Amygdala (tissue), 56 donors: ENCODE measurements at regions not wholly inside any gene's neighbourhood (a gene's known extent, or its start where the extent isn't known, plus 50 kb on each side); places are given as distances from the start of the nearest gene placed in this dataset.
"Not testable (repeated sequence)": the region's sequence is repeated elsewhere in the genome, so short reads cannot be mapped to it uniquely, and the experiment has no call there.

ENCODE experiments used
- DNase-seq, 56 donors: peaks; one replicate each; lab custom pipeline; 2025; lab: John Stamatoyannopoulos, UW

DNA sequence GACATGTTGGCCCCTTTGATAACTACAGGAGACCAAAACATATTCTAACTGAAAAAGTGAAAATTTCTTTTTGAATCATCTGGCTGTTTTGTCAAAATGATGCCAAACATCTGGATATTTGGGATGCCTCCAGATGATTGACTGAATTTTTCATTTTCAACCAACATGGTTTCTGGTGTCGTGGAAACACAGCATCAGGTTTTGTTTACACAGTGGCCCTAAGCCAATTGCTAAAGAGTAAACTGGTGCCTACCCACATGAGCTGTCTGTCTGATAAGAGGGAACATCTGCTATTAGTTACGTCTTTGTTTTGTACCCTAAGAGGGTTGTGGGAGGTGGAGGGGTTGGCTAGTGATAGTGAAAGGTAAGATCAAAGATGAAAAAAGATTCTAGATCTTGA is 204.8 kb downstream of the KCNK2 start:
- DNase-seq, result no peak

GRCh38 chr1:215290018-215290417 is 207.5 kb downstream of the KCNK2 start:
- no peak for DNase-seq

DNA sequence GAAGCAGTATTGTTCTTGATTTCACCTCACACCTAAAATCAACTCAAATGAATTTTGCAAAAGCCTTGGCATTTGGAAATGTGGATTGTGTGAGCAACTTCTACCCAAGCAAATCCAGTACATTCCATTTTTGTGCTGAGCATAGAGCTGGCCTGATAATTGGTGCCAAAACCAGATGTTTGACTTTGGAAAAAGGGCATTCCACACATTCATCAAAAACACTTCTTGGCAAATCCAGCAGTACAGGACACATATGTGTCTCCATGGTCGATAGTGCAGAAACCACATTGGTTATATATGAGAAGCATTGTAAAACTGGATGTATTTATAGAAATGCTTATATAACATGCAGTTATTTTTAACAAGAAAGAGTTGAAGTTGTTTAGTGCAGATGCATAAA is 210.4 kb downstream of the KCNK2 start:
- no peak for DNase-seq

DNA sequence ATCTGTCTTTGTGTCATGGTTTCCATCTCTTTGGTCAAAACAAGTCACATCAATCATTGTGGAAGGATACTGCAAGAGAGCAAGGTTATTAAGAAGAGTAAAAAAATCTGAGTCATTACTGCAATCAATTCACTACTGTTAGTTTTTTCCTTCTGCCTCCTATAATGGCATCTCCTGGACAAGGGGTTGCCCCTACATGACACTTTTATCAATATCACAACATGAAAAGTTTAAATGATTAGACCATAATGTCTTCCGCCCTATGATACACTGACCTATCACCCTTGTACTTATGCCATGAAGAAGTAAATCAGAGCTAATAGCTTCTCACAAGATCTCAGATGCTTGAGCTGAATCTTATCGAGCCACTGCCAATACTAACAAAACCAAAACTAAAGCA is 223.9 kb downstream of the KCNK2 start:
- DNase-seq, result no peak

DNA sequence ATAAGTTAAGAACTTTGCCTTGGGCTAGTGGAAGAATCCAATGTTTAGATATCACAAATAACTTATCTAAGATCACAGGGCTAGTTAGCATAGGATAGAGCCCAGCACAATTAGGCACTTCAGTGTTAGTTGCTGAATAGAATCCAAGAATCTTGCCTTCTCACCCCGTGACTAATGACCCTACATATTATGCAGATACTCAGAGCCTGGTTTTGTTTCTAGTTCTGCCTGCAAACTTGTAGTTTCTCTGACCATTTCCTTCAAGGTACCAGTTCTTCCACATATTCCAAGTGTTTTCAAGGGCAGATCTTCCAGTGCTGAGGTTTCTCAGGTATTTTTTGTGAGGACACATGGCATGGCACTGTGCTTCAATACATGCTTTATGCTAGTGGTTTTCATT is 239.3 kb downstream of the KCNK2 start:
- DNase-seq, result no peak

DNA sequence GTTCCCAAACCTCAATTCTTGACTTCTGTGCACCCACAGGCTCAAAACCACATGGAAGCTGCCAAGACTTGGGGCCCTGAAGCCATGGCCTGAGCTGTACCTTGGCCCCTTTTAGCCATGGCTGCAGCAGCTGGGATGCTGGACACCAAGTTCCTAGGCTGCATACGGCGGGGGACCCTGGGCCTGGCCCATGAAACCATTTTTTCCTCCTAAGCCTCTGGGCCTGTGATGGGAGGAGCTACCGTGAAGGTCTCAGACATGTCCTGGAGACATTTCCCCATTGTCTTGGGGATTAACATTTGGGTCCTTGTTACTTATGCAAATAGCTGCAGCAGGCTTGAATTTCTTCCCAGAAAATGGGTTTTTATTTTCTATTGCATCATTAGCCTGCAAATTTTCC is 241.5 kb downstream of the KCNK2 start:
- not testable (repeated sequence) for DNase-seq

DNA sequence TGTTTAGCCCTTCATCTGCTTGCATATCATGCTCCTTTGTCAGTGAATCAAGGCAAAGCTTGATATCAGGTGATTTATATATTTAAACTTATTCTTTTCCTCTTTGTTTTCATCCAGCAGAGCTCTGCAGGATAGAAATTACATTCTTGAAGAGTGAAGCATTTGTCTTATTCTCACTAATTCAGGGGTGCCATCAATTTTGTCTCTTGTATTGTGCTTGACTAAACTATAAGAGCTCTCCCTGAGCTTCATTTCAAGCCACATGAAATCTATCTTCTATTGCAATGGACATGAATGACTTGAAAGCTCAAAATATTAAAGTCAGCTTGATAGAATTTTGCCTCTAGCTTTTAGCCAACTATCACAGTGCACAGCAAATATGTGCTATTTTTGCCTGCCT is 236.7 kb upstream of the KCTD3 start:
- no peak for DNase-seq

DNA sequence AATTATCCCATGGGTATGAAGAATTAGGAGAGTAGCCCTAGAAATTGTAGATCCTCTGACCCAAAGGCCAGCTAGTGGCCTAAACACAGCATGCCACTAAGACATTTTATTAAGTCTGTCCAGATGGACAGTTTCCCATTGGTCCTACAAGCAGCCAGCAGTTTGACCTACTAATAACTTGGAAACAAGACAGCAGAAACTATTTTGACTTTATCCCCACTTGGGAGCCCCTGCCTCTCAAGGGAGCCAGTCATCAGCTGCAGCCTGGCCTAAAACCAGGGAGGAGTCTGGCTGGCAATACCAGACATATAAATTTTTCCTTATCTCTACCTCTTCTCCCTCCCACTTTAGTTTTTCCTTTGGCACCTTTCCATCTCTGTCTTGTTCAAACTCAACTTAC is 222.6 kb upstream of the KCTD3 start:
- no peak for DNase-seq

DNA sequence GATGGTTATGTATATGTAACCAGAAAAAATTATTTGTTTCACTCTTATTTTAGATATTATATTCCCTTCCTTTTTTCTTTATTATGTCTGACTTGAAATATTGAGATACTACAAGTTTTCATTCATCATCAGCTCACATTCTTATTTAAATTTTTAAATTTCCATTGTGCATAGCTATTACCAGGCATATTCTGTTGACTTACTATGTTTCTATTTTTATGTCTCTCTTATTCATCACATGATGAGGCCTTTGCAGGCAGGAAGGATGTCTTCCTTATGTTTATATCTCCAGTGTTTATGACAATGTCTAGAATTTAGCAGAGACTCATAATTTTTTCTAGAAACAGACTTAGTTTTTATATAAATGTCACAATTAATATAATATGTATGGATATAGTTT is 221.9 kb upstream of the KCTD3 start:
- DNase-seq, result no peak

DNA sequence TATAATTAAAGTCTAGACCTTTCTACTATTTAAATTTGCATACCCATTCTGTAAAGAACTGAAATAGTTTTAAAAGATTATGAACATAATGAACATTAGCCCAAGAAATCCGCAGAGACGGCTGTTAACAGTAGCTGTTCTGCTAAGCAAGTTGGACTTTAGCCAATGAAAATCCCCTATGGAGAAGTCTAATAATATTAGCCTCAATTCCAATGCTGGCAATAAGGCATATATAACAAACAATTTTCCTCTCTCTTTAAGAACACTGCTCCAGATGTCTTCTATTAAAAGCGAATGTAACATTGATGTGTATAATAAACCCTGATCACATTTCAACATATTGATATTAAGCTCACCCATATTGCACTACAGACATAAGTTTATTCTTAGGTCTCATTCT is 221.3 kb upstream of the KCTD3 start:
- DNase-seq, result no peak

- DNase-seq, result no peak
Observed at GRCh38 chr1:215357901-215358300, 209.2 kb upstream of the KCTD3 start.

DNA sequence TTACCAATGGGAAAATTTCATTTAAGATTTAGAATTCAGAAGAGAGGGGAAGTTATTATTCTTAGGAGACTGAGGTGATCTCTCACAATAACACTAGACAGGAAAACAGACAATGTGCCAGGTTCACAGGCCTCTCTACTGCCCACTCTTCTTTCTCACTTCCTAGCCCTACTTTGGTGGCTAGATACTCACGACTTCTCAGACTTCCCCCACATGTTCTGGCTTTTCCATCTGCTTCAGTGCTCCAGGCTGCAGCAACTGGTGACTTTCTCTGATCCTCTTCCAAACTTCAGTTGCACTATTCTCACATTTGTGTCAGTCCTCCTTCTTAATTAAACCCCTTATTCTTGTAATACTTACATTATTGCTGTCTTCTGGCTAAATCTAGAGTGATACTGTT is 208.7 kb upstream of the KCTD3 start:
- peak in 1 of 56 donors; percentile 3 for DNase-seq

DNA sequence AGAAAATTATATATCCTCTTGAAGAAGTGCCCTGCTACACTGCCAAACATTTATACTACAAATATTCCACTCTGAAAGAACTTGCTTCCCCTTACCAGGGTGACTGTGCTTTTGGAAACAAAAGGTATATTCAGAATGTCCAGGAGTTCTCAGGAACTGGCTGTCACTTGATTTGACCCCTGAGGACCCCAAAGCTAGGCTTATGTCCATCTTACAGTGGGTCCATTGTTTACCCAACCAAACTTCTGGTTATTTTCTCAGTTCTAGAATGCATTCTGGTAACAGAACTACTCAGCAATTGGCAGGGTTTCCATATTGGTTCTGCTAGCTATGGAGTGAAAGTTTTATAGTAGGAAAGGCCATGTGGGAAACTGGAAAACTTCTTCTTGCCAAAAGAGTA is 207.1 kb upstream of the KCTD3 start:
- no peak for DNase-seq

DNA sequence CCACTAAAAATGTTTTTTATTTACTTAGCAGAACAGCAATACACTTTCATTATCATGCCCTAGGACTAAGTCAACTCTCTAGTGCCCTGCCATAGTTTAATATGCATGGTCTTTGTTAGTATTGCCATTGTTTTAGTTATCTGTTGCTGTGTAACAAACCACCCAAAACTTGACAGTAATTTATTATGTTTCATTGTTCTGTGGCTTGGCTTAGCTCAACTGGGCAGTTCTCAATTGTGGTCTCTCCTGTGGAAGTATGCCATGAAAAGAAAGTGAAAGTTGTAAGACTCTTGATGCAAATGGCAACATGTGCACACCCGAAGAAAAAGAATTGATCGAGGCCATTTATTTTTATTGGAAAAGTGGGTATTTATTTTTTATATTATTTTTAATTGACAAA is 206.3 kb upstream of the KCTD3 start:
- no peak for DNase-seq

DNA sequence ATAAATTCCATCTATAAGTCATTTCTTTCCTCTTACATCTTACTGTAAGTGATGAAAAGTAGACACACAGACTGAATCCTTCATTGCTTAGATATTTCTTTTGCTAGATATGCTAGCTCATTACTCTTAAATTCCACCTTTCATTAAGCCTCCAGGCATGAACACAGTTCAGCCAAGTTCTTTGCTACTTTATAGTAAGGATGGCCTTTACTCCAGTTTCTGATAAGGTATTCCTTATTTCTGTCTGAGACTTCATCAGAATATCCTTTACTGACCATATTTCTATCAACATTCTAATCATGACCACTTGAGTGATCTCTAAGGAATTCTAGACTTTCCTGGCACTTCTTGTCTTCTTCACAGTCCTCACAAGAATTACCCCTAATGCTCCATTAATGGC is 191.7 kb upstream of the KCTD3 start:
- DNase-seq, result no peak

- DNase-seq, result no peak
Observed at GRCh38 chr1:215376544-215377264, 190.4 kb upstream of the KCTD3 start.

- no peak for DNase-seq
Observed at GRCh38 chr1:215377746-215378145, 189.4 kb upstream of the KCTD3 start.

GRCh38 chr1:215380566-215380965 is 186.5 kb upstream of the KCTD3 start:
- DNase-seq, result no peak

DNA sequence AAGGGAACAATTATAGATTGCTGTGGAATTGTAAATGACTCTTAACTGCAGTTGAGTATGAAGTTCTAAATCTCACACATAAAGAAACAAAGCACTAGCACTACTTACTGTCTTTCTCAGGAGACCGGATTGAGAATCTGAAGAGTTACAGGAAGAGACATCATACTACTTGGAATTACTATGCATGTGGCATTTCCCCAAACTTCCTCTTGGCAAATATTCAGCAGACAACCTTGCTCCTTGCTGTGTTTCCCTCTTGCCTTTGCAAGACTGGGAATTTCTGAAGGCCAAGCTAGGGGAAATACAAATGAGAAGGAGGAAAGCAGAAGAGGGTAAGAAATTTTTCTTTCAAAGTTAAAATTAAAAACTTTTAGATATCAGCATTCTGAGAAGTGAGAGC is 173.6 kb upstream of the KCTD3 start:
- no peak for DNase-seq

GRCh38 chr1:215394084-215394991 is 172.8 kb upstream of the KCTD3 start:
- DNase-seq, result no peak

DNA sequence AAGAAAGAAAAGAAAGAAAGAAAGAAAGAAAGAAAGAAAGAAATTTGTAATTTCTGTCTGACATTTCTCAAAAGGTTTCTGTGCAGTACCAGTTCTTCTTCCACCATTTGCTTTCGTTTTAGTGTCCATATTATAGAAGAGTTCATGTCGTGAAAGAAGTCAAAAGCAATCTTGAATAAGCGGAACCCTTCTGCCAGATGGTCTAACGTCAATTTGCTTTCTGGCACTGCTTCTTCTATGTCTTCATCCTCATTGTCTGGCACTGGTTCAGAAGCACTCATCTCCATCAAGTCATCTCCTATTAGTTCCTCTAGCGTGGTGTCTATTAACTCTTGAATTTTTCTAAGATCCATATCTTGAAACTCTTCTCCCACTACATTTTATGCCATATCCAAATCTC is 170.0 kb upstream of the KCTD3 start:
- no peak for DNase-seq

DNA sequence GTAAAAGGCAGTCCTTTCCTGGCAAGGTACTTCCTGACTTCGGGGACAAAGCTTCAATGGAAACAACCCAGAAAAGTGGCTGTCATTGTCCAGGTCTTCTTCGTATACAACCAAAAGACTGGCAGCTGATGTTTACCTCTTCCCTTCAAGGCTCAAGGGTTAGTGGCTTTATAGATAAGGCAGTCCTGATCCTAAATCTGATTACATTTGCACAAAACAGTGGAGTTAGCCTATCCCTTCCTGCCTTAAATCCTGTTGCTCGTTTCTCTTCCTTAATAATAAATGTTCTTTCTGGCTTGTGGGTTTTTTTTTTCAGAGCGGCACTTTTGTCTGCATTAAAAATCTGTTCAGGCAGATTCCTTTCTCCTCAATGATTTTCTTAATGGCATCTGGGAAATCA is 169.3 kb upstream of the KCTD3 start:
- DNase-seq, result no peak
